Naive thymus-derived CD4-positive, alpha-beta T cell (primary cell): ENCODE measurements at regions not wholly inside any gene's neighbourhood (a gene's known extent, or its start where the extent isn't known, plus 50 kb on each side); places are given as distances from the start of the nearest gene placed in this dataset.

Experiments
- ATAC-seq: fragments of 150-1000 bp; cut with Tn5 transposase; 2 replicates; pipeline ENCODE4 v1.10.0; 2021; ENCODE audit warnings: mild to moderate bottlenecking, moderate library complexity
- CTCF ChIA-PET: fragments of 350-600 bp; sonication (Branson Sonifier 250); formaldehyde crosslinking; loops from one replicate; lab custom pipeline; 2021; ENCODE audit warnings: antibody characterized with exemption; lab: Charles Lee
- POLR2A ChIA-PET: fragments of 350-600 bp; sonication (Branson Sonifier 250); formaldehyde crosslinking; loops from one replicate; lab custom pipeline; 2021; ENCODE audit warnings: antibody characterized with exemption, inconsistent platforms; lab: Charles Lee
- DNase-seq, 9 donors: peaks; one replicate each; pipeline versions ENCODE4 v3.0.0 to v3.0.0-alpha.2; 2020 to 2022; ENCODE audit warnings: mixed read lengths in 1 of 9
- H3K27ac ChIP-seq: one replicate; pipeline ENCODE4 v1.7.0; 2013; ENCODE audit warnings: mild to moderate bottlenecking, low read depth, low read length, moderate library complexity
- H3K27me3 ChIP-seq, 2 donors: one replicate each; pipeline ENCODE4 v1.7.0; 2013; ENCODE audit warnings: low read length in 2 of 2, mild to moderate bottlenecking in 2 of 2, moderate library complexity in 2 of 2; ENCODE audit not compliant: control insufficient read depth in 2 of 2, insufficient read depth in 2 of 2
- H3K36me3 ChIP-seq, 3 experiments: 1 replicate in 2 of 3; 2 replicates in 1 of 3; pipeline ENCODE4 v1.7.0; 2013; ENCODE audit warnings: low read length in 3 of 3, mild to moderate bottlenecking in 3 of 3, moderate library complexity in 1 of 3; ENCODE audit not compliant: insufficient read depth in 3 of 3, control insufficient read depth in 2 of 3
- H3K4me1 ChIP-seq, 2 donors: one replicate each; pipeline ENCODE4 v1.7.0; 2013; ENCODE audit warnings: low read length in 2 of 2, mild to moderate bottlenecking in 2 of 2, moderate library complexity in 1 of 2; ENCODE audit not compliant: control insufficient read depth in 2 of 2, insufficient read depth in 2 of 2
- H3K4me3 ChIP-seq: 2 replicates; pipeline ENCODE4 v1.7.0; 2013; ENCODE audit warnings: mild to moderate bottlenecking, low read length
- H3K9me3 ChIP-seq, 3 experiments: 1 replicate in 2 of 3; 2 replicates in 1 of 3; pipeline ENCODE4 v1.7.0; 2013; ENCODE audit warnings: low read length in 3 of 3; ENCODE audit not compliant: control insufficient read depth in 2 of 3
- H3K27ac Mint-ChIP-seq, 9 donors: one replicate each; pipeline ENCODE4 v1.8.0; 2020 to 2022; ENCODE audit warnings: mixed read lengths in 9 of 9, mild to moderate bottlenecking in 8 of 9, moderate library complexity in 5 of 9, inconsistent platforms in 2 of 9
- H3K27me3 Mint-ChIP-seq, 5 donors: one replicate each; pipeline ENCODE4 v1.8.0; 2021 to 2022; ENCODE audit warnings: mixed read lengths in 5 of 5, mild to moderate bottlenecking in 1 of 5
- H3K36me3 Mint-ChIP-seq, 5 donors: one replicate each; pipeline ENCODE4 v1.8.0; 2020 to 2022; ENCODE audit warnings: mixed read lengths in 5 of 5, mild to moderate bottlenecking in 3 of 5, inconsistent platforms in 1 of 5
- H3K4me1 Mint-ChIP-seq, 7 donors: one replicate each; pipeline ENCODE4 v1.8.0; 2020 to 2022; ENCODE audit warnings: mixed read lengths in 7 of 7, mild to moderate bottlenecking in 3 of 7, inconsistent platforms in 1 of 7
- H3K4me3 Mint-ChIP-seq, 10 donors: one replicate each; pipeline ENCODE4 v1.8.0; 2020 to 2022; ENCODE audit warnings: mild to moderate bottlenecking in 10 of 10, mixed read lengths in 10 of 10, moderate library complexity in 6 of 10, inconsistent platforms in 2 of 10
- H3K9me3 Mint-ChIP-seq, 11 donors: one replicate each; pipeline ENCODE4 v1.8.0; 2020 to 2022; ENCODE audit warnings: mixed read lengths in 11 of 11, mild to moderate bottlenecking in 4 of 11, inconsistent platforms in 1 of 11, moderate library complexity in 1 of 11
- intact Hi-C, 2 donors: fragments of 100-400 bp; cut with micrococcal nuclease; formaldehyde crosslinking; loops; one replicate each; pipeline ENCODE4 v1.15.1; 2023

DNA sequence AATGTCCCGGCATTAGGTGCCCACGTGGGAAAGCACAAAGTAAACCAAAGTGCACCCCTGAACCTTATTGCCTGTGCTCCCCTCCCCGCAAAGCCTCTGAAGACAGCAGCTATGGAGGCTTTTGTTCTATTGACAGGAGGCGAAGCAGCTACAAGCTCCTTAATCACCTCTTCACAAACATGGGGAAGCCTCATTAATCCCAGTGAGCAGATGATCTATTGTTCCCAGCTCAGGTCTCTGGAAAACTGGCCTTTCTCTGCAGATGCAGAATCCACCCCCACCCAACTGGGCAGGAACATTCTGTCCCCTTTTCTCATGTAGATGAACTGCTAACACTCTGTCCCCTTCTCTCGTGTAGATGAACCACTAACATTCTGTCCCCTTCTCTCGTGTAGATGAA lies 190.5 kb upstream of the CSF3R start:
- CTCF ChIA-PET: no interaction called here
- H3K4me3 Mint-ChIP-seq: no peak overlapping the region
- H3K27me3 ChIP-seq: no peaks in the 10 kb centered on the region
- H3K27me3 Mint-ChIP-seq: peaks cover 22 to 39% (median 32%) of the 10 kb centered on the region in 5 donors
- POLR2A ChIA-PET: no interaction called here
- no peak overlapping the region for H3K27ac Mint-ChIP-seq
- no peaks in the 10 kb centered on the region for H3K36me3 Mint-ChIP-seq
- DNase-seq (no peak), ATAC-seq (no peak)
- no peak overlapping the region for H3K27ac ChIP-seq
- H3K4me3 ChIP-seq: no peak overlapping the region
- H3K9me3 Mint-ChIP-seq: peaks cover 0 to 2% (median 0%) of the 10 kb centered on the region in 11 donors
- no peaks in the 10 kb centered on the region for H3K4me1 ChIP-seq
- no peaks in the 10 kb centered on the region for H3K4me1 Mint-ChIP-seq
- intact Hi-C loops: no loop called here
- no peaks in the 10 kb centered on the region for H3K9me3 ChIP-seq
- no peaks in the 10 kb centered on the region for H3K36me3 ChIP-seq

DNA sequence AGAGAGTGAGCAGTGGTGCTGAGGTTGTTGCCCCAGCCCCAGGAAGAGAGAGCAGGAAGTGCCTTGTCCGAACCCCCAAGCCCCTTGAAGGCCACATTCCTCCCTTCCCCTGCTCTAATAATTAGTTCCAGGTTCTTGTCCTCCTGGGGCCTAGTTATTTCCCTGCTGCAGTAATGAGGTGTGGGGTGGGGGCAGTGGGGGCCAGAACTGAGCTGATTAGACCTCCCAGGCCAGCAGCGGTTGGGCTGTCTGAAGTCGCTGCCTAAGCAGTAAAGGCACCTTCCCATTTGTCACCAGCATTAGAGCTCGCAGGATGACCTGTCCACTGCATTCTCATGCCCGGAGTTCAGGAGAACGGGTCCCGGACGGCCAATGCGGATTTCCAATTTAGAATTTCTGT lies 186.5 kb upstream of the CSF3R start:
- Mint-ChIP-seq H3K27me3 (peaks cover 9 to 35% (median 34%) of the 10 kb centered on the region in 5 donors), H3K27ac (no peak overlapping the region), H3K4me3 (no peak overlapping the region), H3K9me3 (peaks cover 0 to 1% (median 0%) of the 10 kb centered on the region in 11 donors), H3K4me1 (peaks cover 0 to 6% (median 0%) of the 10 kb centered on the region in 7 donors), H3K36me3 (no peaks in the 10 kb centered on the region)
- H3K27ac ChIP-seq: no peak overlapping the region
- ChIA-PET CTCF (no interaction called here), POLR2A (no interaction called here)
- DNase-seq: no peak
- no peaks in the 10 kb centered on the region for H3K36me3 ChIP-seq
- no peaks in the 10 kb centered on the region for H3K4me1 ChIP-seq
- H3K9me3 ChIP-seq: no peaks in the 10 kb centered on the region
- H3K27me3 ChIP-seq: no peaks in the 10 kb centered on the region
- H3K4me3 ChIP-seq: no peak overlapping the region
- ATAC-seq: no peak
- intact Hi-C loops: no loop called here

DNA sequence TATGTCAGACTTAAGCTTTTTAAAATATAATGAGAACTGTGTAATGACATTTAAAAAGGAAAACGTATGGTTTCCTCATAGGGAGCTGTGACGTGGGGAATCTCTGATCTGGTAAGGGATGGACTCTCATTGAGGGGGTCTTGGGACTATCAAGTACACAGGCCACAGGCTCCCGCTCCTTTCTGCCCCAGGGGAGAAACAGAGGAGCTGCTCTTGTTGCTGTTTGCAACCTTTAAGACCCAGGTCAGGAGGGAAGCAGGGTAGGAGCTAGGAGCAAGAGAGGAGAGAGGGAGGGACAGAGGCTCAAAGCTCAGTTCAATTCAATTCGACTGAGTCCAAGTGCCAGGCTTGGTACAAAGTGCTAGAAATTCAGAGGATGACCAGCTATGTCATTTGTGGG lies 185.1 kb upstream of the CSF3R start:
- peaks cover 9 to 35% (median 34%) of the 10 kb centered on the region in 5 donors for H3K27me3 Mint-ChIP-seq
- Histone ChIP-seq H3K9me3 (no peaks in the 10 kb centered on the region), H3K27me3 (no peaks in the 10 kb centered on the region), H3K4me1 (no peaks in the 10 kb centered on the region), H3K4me3 (no peak overlapping the region), H3K36me3 (no peaks in the 10 kb centered on the region), H3K27ac (no peak overlapping the region)
- DNase-seq: no peak
- no peak for ATAC-seq
- H3K27ac Mint-ChIP-seq: no peak overlapping the region
- H3K4me3 Mint-ChIP-seq: no peak overlapping the region
- ChIA-PET CTCF (interaction anchor here (1.0 kb wide), 1 partner anchor 28 kb away, joined by 3 read pairs; no protein-coding TSS in a partner anchor), POLR2A (no interaction called here)
- intact Hi-C loops: no loop called here
- no peaks in the 10 kb centered on the region for H3K36me3 Mint-ChIP-seq
- H3K4me1 Mint-ChIP-seq: peaks cover 0 to 6% (median 0%) of the 10 kb centered on the region in 7 donors
- H3K9me3 Mint-ChIP-seq: peaks cover 0 to 2% (median 0%) of the 10 kb centered on the region in 11 donors

DNA sequence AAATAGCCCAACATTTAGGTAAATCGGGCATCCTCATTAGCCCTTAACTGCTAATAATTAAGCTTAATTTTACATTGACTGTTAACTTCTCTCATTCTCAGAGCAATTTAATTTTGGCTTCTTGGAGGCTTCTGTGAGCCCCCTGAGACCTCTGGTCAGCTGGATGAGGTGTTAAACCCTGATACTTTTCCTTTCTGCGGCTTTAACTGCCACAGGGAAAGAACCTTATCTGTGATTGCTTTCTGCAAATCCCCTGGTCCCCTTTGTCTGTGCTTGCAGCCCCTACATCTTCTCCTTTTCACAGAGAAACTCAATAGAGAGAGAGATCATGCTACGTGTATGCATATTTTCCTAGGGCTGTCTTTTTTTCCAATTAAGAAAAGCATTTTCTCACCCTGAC lies 184.5 kb upstream of the CSF3R start:
- Histone ChIP-seq H3K4me3 (no peak overlapping the region), H3K9me3 (no peaks in the 10 kb centered on the region), H3K27ac (no peak overlapping the region), H3K36me3 (no peaks in the 10 kb centered on the region), H3K4me1 (no peaks in the 10 kb centered on the region), H3K27me3 (no peaks in the 10 kb centered on the region)
- intact Hi-C loops: no loop called here
- DNase-seq: no peak
- Mint-ChIP-seq H3K9me3 (peaks cover 0 to 2% (median 0%) of the 10 kb centered on the region in 11 donors), H3K27me3 (peaks cover 9 to 38% (median 34%) of the 10 kb centered on the region in 5 donors), H3K4me3 (no peak overlapping the region), H3K36me3 (no peaks in the 10 kb centered on the region), H3K4me1 (peaks cover 0 to 6% (median 0%) of the 10 kb centered on the region in 7 donors), H3K27ac (no peak overlapping the region)
- CTCF ChIA-PET: interaction anchor here (1.0 kb wide), 1 partner anchor 28 kb away, joined by 3 read pairs; no protein-coding TSS in a partner anchor
- no peak for ATAC-seq
- POLR2A ChIA-PET: no interaction called here

DNA sequence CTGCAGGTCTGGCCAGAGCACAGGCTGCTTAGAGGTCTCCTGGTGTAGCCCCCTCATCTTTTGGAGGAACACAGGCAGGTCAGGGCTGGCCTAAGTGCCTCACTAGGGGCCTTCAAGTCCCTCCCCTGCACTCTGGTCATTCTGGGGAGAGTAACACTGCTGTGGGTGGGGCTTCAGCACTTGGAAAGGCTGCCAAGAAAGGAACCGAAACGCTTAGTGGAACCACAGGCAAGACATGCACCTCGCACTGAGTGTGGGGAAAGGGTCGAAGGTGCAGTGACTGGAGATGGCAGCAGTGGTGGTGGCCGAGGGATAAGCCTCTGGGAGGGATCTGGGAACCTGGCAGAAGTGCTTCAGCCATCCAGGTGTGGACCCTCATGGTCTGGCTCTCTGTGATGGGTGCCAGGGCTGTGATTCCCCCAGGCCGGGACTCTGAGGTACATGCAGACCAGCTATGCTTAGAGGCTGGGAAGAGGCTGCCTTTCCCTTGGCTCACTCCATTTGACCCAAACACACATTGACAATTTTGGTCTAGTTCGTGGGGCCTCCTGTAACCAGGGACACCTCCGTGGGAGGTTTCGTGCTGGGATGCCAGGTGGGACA lies 182.9 kb upstream of the CSF3R start:
- no peak for ATAC-seq
- intact Hi-C loops: no loop called here

DNA sequence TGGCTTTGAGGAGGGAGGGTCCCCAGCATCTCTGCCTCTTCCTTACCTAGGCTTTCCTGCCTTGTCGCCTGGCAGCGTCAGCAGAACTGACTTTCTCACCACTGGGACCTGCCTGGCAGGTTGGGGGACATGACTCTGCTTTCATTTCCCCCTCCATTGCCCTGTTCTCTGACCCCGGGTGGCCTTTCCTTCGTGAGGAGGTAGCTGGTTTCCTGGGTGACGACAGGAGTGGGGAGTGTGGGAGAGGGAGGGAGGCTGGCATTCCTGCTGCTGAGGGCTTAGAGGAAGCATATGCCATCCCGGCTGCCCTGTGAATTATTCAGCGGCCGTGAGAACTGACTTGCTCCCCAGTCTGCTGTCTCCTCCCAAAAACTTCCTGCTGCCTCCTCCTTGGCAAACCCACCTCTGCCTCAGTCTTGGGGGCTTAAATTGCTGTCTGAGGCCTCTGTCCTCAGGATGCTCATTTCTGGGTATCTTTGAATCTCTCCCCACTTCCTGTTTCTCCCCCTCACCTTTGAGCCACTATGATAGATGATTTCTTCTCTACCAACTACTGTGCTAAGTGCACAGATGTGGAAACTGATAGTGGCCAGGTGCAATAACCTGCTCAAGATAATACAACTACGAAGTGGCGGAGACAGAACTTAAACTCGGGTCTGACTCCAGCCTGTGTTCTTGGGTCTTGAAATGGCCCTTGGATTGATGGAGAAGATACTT lies 182.0 kb upstream of the CSF3R start:
- Mint-ChIP-seq H3K4me3 (no peak overlapping the region), H3K27ac (no peak overlapping the region), H3K27me3 (peaks cover 5 to 46% (median 30%) of the 10 kb centered on the region in 5 donors), H3K36me3 (no peaks in the 10 kb centered on the region), H3K9me3 (peaks cover 0 to 2% (median 0%) of the 10 kb centered on the region in 11 donors), H3K4me1 (peaks cover 0 to 6% (median 0%) of the 10 kb centered on the region in 7 donors)
- ATAC-seq (no peak), DNase-seq (no peak)
- Histone ChIP-seq H3K36me3 (no peaks in the 10 kb centered on the region), H3K4me1 (no peaks in the 10 kb centered on the region), H3K9me3 (no peaks in the 10 kb centered on the region), H3K4me3 (no peak overlapping the region), H3K27me3 (peaks cover 0 to 3% of the 10 kb centered on the region in 2 donors), H3K27ac (no peak overlapping the region)
- intact Hi-C loops: no loop called here
- POLR2A ChIA-PET: no interaction called here
- CTCF ChIA-PET: no interaction called here

More for the DNA sequence above, 182.9 kb upstream of the CSF3R start:
- CTCF ChIA-PET: no interaction called here
- no peak for DNase-seq
- H3K27ac Mint-ChIP-seq: no peak overlapping the region
- peaks cover 0 to 6% (median 0%) of the 10 kb centered on the region in 7 donors for H3K4me1 Mint-ChIP-seq
- Histone ChIP-seq H3K4me1 (no peaks in the 10 kb centered on the region), H3K4me3 (no peak overlapping the region), H3K27ac (no peak overlapping the region), H3K36me3 (no peaks in the 10 kb centered on the region), H3K27me3 (peaks cover 0 to 3% of the 10 kb centered on the region in 2 donors), H3K9me3 (no peaks in the 10 kb centered on the region)
- peaks cover 7 to 43% (median 30%) of the 10 kb centered on the region in 5 donors for H3K27me3 Mint-ChIP-seq
- H3K9me3 Mint-ChIP-seq: peaks cover 0 to 2% (median 0%) of the 10 kb centered on the region in 11 donors
- H3K36me3 Mint-ChIP-seq: no peaks in the 10 kb centered on the region
- no peak overlapping the region for H3K4me3 Mint-ChIP-seq
- POLR2A ChIA-PET: no interaction called here
